GM21390 (cell line): ENCODE measurements at regions not wholly inside any gene's neighbourhood (a gene's known extent, or its start where the extent isn't known, plus 50 kb on each side); places are given as distances from the start of the nearest gene placed in this dataset.

Experiments
- ATAC-seq: cut with Tn5 transposase; IDR thresholded peaks from one replicate; pipeline ENCODE4 v1.9.1; 2021; ENCODE audit not compliant: unreplicated experiment

GRCh38 chr5:56591081-56591480 lies 224.3 kb upstream of the MAP3K1 start:
- no peak for ATAC-seq

DNA sequence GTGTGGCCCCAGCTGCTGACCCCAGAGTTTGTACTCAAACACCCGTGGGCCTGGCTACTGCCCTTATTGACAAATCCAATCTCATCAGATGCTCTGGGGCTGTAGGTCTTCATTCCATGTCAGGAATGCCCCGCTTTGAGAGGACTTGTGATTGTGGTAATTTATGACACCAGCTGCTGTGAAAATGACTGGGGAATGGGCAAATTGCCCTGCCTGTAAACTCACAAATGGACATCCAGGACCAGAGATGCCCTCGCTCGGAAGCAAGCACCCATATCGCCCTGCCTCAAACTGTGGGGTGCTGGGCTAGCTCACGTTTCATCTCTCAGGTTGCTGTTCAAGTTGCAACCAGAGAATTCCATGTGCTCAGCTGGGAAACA lies 225.9 kb upstream of the MAP3K1 start:
- ATAC-seq, result peak; percentile 2

DNA sequence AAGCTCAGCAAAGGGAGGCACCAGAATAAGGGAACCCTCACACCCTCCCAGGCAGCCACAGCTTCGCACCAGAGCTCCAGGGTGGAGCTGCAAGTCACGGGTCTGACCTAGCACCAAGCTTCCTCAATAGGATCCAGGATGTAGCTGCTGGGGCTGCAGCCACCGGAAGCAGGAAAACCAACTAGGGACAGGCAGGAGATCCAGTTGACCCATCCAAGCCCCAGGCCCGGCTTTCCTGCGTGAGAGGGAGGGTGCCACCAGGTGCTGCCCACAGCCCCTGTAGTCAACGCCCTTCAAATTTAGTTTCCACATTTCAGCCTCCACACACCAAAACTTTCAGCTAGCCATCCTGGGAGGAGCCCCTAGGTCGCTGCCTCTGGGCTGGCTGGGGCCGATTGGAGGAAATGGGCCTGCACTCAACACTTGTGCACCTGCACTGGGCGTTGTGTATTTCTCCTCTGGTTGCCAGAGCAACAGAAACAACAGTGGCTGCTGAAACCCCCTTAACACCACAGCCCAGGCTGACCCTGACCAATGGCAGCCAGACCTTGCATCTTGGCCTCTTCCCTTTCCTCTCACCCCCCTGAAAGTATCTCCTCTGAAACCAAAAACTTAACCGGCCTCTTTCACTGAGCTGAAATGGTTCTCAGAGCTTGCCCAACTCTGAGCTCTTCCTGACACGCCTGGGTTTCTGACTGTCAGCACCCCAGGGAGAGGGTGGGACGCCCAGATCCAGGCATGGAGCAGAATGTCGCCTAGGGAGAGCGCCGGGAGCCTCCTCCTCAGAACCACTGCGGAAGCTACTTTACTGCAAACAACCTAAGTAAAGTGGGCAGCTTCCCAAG lies 226.5 kb upstream of the MAP3K1 start:
- peak; percentile 99 for ATAC-seq

GRCh38 chr5:56588131-56588487 lies 227.2 kb upstream of the MAP3K1 start:
- no peak for ATAC-seq

DNA sequence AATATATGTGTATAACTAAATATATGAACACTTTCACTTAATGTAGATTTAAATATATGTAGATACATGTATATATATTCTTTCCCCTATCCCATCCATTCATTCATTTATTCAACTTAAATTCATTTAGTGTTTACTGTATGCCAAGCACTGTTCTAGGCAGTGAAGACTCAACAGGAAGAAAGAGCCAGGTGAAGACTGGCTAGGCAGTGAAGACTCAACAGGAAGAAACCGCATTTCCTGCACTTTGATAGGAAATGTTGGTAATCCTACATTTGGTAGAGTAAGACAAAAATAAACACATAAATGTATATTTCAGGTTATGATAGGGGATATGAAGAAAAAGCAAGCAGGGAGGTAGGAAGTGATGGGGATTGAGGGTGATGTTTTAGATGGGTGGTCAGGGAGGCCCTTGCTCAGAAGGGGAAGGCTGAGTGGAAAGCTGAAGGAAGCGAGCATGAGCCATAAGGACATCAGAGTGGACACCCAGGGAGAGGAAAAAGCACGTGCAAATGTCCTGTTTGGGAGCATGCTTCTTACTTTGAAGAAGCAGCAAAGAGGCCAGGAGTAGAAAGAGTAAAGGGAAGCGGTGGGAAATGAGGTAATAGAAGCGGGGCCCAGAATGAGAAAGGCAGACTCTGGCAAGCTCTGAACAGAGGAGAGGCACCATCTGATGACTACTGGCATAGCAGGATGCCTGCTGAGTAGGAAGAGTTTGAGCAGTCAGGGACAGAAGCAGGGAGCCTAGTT lies 227.8 kb upstream of the MAP3K1 start:
- ATAC-seq, result no peak

GRCh38 chr5:56585999-56586691 lies 229.2 kb upstream of the MAP3K1 start:
- ATAC-seq, result no peak

DNA sequence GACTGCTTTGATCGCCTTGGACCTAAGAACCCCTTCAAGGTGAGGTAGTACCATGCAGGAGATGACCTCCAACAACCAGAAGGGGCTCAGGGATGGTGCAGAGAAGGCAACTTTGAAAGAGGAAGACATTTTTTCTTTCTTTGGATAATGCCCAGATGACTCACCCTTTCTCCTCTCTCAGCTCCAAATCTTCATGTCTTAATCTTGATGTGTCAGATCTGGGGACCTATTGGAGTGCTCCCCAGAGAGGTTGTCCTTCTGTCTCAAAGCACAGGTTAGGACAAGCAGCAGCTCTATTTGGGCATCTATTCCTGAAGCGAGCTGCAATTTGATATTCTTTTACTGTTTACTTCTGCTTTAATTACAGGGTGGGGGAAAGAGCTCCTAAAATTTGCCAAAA lies 229.9 kb upstream of the MAP3K1 start:
- ATAC-seq, result no peak

DNA sequence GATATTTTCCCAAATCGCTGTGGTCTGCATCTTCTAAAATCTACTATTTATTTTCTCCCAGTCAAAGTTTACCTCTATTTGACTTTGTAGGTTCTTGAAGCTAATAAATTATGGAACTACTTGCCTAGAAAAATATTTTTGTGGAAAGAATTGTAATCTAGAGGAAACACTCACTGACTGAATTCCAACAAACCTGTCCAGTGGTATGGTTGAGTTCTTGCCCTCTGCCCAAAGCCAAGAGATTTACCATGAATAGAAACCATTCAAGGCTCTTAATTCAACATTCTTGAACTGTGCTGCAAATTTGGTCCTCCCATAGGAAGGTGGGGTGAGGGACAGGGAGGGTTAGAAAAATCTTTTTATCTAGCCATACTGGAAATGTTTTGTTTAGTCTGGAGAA lies 233.9 kb upstream of the MAP3K1 start:
- no peak for ATAC-seq

DNA sequence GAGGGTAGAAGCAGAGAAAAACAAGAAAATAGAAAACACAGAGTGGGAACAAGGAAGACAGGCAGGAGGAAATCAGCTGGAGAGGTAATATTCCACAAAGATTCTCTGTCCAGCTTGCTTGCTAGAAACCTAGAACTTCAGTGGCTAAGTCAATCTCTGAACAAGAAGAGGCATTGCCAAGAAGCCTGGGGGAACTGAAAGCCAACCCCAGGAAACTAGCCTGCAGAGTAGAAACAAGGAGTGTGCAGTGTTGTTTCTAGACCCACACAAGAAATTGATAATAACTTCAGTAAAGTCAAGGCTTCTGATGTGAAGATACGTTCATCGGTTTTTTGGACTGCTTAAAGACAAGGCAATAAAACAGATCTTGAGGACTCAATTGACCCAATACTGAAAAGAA lies 234.5 kb upstream of the MAP3K1 start:
- ATAC-seq, result no peak

GRCh38 chr5:56575821-56576220 lies 239.5 kb upstream of the MAP3K1 start:
- no peak for ATAC-seq

GRCh38 chr5:56574778-56575177 lies 240.6 kb upstream of the MAP3K1 start:
- ATAC-seq, result no peak

DNA sequence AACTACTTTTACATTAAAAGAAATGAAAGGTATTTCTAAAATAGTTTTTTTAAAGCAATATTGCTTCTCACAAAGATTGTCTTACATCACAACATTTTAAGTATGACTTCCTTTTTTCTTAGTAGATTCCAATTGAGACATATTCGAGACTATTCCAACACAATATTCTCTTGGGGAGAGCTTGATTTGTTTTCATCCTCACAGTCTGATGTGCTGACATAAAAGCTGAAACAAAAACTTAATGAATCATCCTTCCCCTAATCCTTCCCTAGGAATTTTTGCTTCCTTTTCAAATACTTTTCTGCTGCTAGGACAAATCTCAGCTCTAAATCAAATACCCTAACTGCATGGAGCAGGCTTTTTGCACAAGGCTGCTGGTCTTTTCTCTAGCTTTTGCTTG lies 245.8 kb upstream of the MAP3K1 start:
- no peak for ATAC-seq

DNA sequence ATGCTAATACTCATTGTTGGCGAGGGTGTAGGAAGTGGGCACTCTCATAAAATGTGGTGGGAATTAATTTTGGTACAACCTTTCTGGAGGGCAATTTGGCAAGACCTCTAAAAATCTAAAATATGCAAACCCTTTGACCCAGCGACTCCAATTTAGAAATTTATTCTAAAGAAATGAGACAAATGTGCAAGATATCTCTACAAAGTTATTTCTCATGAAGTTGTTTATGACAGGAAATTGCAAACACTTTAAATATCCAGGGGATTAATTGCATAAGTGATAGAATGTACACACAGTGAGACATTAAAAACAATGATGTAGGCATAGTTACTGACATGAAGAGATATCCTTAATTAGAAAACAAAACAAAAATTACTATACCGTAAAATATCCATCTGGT lies 246.3 kb upstream of the MAP3K1 start:
- ATAC-seq, result no peak

- ATAC-seq, result no peak
Observed at GRCh38 chr5:56567278-56567677, 248.1 kb upstream of the MAP3K1 start.

- no peak for ATAC-seq
Observed at GRCh38 chr5:56566374-56567249, 248.7 kb upstream of the MAP3K1 start.

DNA sequence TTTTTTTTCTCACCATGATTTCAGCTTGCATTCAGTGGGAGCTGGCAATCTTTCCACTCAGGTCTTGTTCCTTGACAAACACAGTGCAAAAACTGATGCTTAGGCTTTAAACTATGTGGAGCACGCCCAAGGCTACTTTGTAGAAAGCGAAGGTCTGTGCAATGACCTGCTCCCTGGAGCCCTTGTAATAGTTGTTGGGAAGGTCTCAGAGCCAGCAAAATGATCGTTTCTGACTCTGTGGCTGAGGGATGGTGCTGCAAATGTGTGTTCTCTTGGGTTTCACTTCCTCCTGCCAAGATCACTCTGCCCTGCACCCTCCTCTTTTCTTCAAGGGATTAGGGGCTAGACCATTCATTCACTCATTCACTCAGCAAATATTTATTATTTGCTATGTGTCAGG lies 249.7 kb upstream of the MAP3K1 start:
- peak; percentile 78 for ATAC-seq

GRCh38 chr5:56565283-56565615 lies 250.1 kb upstream of the MAP3K1 start:
- no peak for ATAC-seq

GRCh38 chr5:56564541-56565282 lies 250.6 kb upstream of the MAP3K1 start:
- ATAC-seq, result no peak

DNA sequence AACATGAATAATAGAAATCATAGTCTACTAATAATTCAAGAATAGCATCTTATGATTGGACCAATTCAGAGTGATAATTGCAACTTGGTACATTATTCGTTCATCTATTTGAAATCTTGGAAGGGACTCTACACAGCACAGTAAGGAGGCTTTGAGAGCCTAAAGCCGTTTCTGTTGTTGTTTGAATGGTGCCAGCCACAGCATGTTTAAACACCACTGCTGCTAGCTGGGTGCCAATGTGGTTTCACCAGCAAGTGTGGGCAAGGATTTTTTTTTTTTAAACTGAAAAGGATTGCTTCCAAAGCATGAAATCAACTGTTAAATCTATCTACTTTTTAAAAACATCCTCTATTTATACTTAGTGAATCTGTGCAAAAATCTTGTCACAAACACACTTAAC lies 253.9 kb upstream of the MAP3K1 start:
- no peak for ATAC-seq

DNA sequence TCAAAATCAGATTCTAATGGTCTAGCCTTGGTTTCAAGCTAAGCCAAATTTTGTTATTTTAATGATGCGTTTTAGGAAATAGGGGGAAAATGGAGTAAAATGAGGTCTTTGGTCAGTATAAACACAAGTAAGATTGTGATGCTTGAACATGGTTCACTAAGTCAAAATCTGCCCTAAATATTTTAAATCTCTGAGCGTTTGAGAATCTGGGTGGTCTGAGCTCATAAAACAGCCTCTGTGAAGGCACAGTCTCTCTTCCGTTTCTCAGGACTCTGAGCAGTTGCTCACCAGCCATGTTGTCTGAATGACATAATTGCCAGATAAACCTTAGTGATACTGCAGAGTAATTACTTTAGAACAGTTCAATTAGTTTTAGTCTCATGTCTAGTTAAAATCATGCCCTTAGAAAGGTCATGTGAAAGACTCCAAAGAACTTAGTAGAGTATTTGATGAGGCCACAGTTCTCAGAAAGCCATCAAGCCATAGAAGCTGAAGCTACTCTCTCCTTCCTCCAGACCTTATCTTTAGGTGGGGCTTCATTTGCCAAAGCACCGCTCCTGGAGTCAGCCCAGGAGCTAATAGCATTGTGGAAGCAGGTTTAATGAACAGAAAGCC lies 257.1 kb upstream of the MAP3K1 start:
- no peak for ATAC-seq
